Psoas muscle (tissue), 7 donors: ENCODE measurements at regions not wholly inside any gene's neighbourhood (a gene's known extent, or its start where the extent isn't known, plus 50 kb on each side); places are given as distances from the start of the nearest gene placed in this dataset.
"Not testable (repeated sequence)": the region's sequence is repeated elsewhere in the genome, so short reads cannot be mapped to it uniquely, and the experiment has no call there.

ENCODE experiments used
- ATAC-seq, 4 donors: fragments of 200-7000 bp; cut with Tn5 transposase; one replicate each; pipeline ENCODE4 v1.9.1; 2020; ENCODE audit warnings: moderate library complexity in 3 of 4, mild to moderate bottlenecking in 2 of 4
- DNase-seq, 2 donors: peaks; one replicate each; pipeline ENCODE4 v3.0.0-alpha.2; 2020
- H3K27ac ChIP-seq: fragments of 200-600 bp; one replicate; pipeline ENCODE4 v1.8.0; 2022
- H3K27me3 ChIP-seq, 3 donors: fragments of 200-600 bp in 1 of 3; one replicate each; pipeline versions ENCODE4 v1.6.1 to v1.8.0; 2013 to 2022; ENCODE audit warnings: low read length in 2 of 3, mild to moderate bottlenecking in 2 of 3, moderate library complexity in 1 of 3; ENCODE audit not compliant: insufficient read depth in 3 of 3
- H3K36me3 ChIP-seq, 2 donors: fragments of 200-600 bp in 1 of 2; one replicate each; pipeline versions ENCODE4 v1.6.1 to v1.8.0; 2013 to 2022; ENCODE audit warnings: low read depth in 1 of 2, mild to moderate bottlenecking in 1 of 2, moderate library complexity in 1 of 2; ENCODE audit not compliant: insufficient read depth in 1 of 2
- H3K4me1 ChIP-seq: fragments of 200-600 bp; one replicate; pipeline ENCODE4 v1.8.0; 2022
- H3K4me3 ChIP-seq: fragments of 200-600 bp; one replicate; pipeline ENCODE4 v1.8.0; 2022; ENCODE audit warnings: mild to moderate bottlenecking
- H3K9me3 ChIP-seq: fragments of 200-600 bp; one replicate; pipeline ENCODE4 v1.8.0; 2022
- CTCF ChIP-seq: fragments of 200-600 bp; IDR thresholded peaks from one replicate; pipeline ENCODE4 v1.8.0; 2022; ENCODE audit warnings: antibody characterized with exemption
- WGBS, 3 donors: extraction: QIAGEN DNeasy Blood & Tissue Kit; methylation state at CpG; one replicate each; pipeline versions ENCODE4 v1.1.6 to v1.1.7; 2013; 5-methylcytosine and 5-hydroxymethylcytosine counted together
- intact Hi-C, 2 donors: fragments of 100-400 bp; cut with DNase I; formaldehyde crosslinking; loops; one replicate each; pipeline versions ENCODE4 v1.11.0 to v1.14.2; 2022
- donor health status: healthy with polysubstance abuse.
- donor health status: DM: no; HTN: no; CAD: no; lungs with moderate emphysema.
- donor health status: Bipolar disorder and iron deficiency.
- donor health status: healthy.
- donor health status: DM: yes; HTN: yes; CAD: no.
- donor health status: DM: no; HTN: no; CAD: no.
- donor health status: DM: yes; HTN: yes; CAD: no.

- Histone ChIP-seq H3K36me3 (no peaks in the 10 kb centered on the region), H3K27ac (no peak overlapping the region), H3K4me1 (no peaks in the 10 kb centered on the region), H3K4me3 (no peak overlapping the region), H3K9me3 (no peaks in the 10 kb centered on the region), H3K27me3 (no peaks in the 10 kb centered on the region)
- ATAC-seq (no peak), DNase-seq (no peak)
- intact Hi-C loops = no loop called here
- no peak for TF ChIP-seq CTCF
- WGBS, 3 donors = 86 to 94% (median 90%) methylated on average over 5 of the region's 5 CpGs
Measured at GRCh38 chr2:193154076-193154475, 959.3 kb upstream of the TMEFF2 start.

GRCh38 chr2:193153576-193153975, 958.8 kb upstream of the TMEFF2 start:
- H3K4me3 ChIP-seq = no peak overlapping the region
- no peak for TF ChIP-seq CTCF
- ATAC-seq (no peak), DNase-seq (no peak)
- H3K4me1 ChIP-seq = no peaks in the 10 kb centered on the region
- H3K27ac ChIP-seq = no peak overlapping the region
- no peaks in the 10 kb centered on the region for H3K9me3 ChIP-seq
- no peaks in the 10 kb centered on the region for H3K36me3 ChIP-seq
- intact Hi-C loops = no loop called here
- WGBS, 3 donors = 70 to 77% (median 72%) methylated on average over 2 of the region's 2 CpGs
- no peaks in the 10 kb centered on the region for H3K27me3 ChIP-seq

GRCh38 chr2:193142467-193142866, 947.7 kb upstream of the TMEFF2 start:
- DNase-seq, H3K36me3 ChIP-seq, H3K4me1 ChIP-seq, ATAC-seq, intact Hi-C loops, H3K27me3 ChIP-seq, H3K27ac ChIP-seq, H3K4me3 ChIP-seq, H3K9me3 ChIP-seq: not testable (repeated sequence)
- WGBS, 3 donors = 24 to 74% (median 60%) methylated on average over 5 of the region's 5 CpGs

GRCh38 chr2:193141998-193142397, 947.3 kb upstream of the TMEFF2 start:
- ATAC-seq = no peak
- no peak for DNase-seq
- no peak for TF ChIP-seq CTCF
- Histone ChIP-seq H3K36me3 (no peaks in the 10 kb centered on the region), H3K27me3 (no peaks in the 10 kb centered on the region), H3K4me1 (no peaks in the 10 kb centered on the region), H3K27ac (no peak overlapping the region), H3K4me3 (no peak overlapping the region), H3K9me3 (no peaks in the 10 kb centered on the region)
- intact Hi-C loops = no loop called here

GRCh38 chr2:193140895-193141294, 946.2 kb upstream of the TMEFF2 start:
- H3K27ac ChIP-seq, H3K9me3 ChIP-seq, H3K4me3 ChIP-seq, ATAC-seq, intact Hi-C loops, H3K4me1 ChIP-seq, DNase-seq, H3K36me3 ChIP-seq, H3K27me3 ChIP-seq: not testable (repeated sequence)
- 95 to 100% (median 97%) methylated on average over 1 of the region's 1 CpG for WGBS, 3 donors

- Histone ChIP-seq H3K4me1 (no peaks in the 10 kb centered on the region), H3K4me3 (no peak overlapping the region), H3K27me3 (no peaks in the 10 kb centered on the region), H3K36me3 (no peaks in the 10 kb centered on the region), H3K9me3 (no peaks in the 10 kb centered on the region), H3K27ac (no peak overlapping the region)
- intact Hi-C loops = no loop called here
- ATAC-seq = no peak
- TF ChIP-seq CTCF = no peak
- no peak for DNase-seq
Measured at GRCh38 chr2:193124815-193125214, 930.1 kb upstream of the TMEFF2 start.
